HG03558 (cell line): ENCODE measurements at regions not wholly inside any gene's neighbourhood (a gene's known extent, or its start where the extent isn't known, plus 50 kb on each side); places are given as distances from the start of the nearest gene placed in this dataset.
"Not testable (repeated sequence)": the region's sequence is repeated elsewhere in the genome, so short reads cannot be mapped to it uniquely, and the experiment has no call there.

ENCODE experiments used
- ATAC-seq: cut with Tn5 transposase; IDR thresholded peaks from one replicate; pipeline ENCODE4 v1.9.1; 2021; ENCODE audit warnings: moderate number of reproducible peaks; ENCODE audit not compliant: unreplicated experiment; ENCODE audit errors: extremely low read depth

DNA sequence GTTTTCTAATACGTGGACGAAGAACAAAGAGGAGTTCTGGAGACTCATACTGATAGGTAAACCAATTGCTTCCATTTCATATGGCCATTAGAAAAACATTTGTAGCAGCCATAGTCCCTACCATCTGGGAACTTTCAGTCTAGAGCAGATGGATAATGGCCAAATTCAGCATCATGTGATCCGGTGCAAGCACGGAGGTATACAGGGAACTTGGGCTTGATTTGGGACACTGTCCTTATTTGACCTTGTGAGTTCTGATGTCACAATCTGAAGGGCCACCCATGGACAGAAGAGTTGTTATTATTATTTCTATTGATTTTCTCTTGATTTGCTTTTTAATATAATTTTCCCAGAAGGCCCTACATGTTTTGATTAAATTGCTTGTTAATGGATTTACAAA, 154.6 kb upstream of the ZNF267 start:
- ATAC-seq: no peak

DNA sequence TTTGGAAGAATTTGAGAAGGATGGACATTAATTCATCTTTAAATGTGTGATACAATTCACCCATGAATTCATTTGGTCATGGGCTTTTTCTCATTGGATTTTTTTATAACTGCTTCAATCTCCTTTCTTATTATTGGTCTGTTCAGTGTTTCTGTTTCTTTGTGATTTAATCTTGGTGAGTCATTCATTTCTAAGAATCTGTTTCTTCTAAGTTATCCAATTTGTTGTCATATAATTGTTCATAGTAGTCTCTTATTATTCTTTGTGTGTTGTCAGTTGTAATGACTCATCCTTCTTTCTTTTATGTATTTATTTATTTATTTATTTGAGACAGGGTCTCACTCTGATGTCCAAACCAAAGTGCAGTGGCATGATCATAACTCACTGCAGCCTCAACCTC, 146.1 kb upstream of the ZNF267 start:
- ATAC-seq: no peak

DNA sequence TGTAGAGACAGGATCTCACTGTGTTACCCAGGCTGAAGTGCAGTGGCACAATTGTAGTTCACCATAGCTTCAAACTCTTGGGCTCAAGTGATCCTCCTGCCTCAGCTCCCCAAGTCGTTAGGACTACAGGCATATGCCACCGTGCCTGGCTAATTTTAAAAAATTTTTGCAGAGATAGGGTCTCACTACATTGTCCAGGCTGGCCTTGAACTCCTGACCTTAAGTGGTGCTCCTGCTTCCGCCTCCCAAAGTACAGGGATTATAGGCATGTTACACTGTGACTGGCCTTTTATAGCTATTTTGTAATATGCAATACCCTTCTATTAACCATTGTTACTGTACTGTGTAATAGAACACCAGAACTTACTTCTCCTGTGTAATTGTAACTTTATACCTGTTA, 139.3 kb upstream of the ZNF267 start:
- ATAC-seq: no peak

DNA sequence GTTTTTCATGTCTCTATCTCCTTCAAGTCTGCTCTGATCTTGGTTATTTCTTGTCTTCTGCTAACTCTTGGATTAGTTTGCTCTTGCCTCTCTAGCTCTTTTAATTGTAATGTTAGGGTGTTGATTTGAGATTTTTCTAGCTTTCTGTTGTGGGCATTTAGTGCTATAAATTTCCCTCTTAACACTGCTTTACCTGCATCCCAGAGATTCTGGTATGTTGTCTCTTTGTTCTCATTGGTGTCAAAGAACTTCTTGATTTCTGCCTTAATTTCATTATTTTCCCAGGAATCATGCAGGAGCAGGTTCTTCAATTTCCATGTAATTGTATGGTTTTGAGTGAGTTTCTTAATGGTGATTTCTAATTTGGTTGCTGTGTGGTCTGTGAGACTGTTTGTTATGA, 128.5 kb upstream of the ZNF267 start:
- ATAC-seq: not testable (repeated sequence)

DNA sequence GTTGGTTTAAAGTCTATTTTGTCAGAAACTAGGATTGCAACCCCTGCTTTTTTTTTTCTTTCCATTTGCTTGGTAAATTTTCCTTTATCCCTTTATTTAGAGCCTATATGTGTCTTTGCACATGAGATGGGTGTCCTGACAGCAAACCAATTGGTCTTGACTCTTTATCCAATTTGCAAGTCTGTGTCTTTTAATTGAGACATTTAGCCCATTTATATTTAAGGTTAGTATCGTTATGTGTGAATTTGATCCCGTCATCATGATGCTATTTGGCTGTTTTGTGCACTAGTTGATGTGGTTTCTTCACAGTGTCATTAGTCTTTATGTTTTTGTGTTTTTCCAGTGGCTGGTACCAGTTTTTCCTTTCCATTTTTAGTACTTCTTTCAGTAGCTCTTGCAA, 127.7 kb upstream of the ZNF267 start:
- ATAC-seq: no peak

DNA sequence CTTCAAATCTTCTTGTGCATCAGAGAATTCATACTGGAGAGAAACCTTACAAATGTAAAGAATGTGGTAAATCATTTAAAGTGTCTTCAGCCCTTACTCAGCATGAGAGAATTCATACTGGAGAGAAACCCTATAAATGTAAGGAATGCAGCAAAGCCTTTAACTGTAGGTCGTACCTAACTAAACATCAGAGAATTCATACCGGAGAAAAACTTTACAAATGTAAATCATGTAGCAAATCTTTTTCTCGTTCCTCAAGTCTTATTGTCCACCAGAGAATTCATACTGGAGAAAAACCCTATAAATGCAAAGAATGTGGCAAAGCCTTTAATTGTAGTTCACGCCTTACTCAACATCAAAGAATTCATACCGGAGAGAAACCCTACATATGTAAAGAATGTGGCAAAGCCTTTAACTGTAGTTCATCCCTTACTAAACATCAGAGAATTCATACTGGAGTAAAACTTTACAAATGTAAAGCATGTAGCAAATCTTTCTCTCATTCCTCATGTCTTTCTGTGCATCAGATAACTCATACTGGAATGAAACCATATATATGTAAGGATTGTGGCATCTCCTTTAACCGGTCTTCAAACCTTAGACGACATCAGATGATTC, 118.5 kb upstream of the ZNF267 start:
- ATAC-seq: no peak

DNA sequence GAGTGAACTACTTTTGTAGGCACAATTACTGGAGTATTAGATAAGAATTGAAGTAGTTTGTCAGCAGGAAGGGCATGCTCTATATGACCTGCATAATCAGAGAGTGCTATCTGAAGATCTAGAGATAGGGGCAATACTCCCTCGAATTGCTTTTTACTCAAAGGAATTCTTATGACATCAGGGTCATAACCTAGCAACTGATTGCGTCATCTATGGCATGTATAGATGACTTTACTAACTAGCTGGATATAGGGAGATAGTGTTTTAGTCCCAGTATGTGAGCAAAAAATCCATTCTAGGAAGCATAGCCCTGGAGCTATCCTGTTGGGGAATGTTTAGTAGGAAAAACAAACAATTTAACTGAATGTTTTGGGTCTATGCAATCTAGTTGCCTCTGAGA, 109.5 kb upstream of the ZNF267 start:
- ATAC-seq: no peak

DNA sequence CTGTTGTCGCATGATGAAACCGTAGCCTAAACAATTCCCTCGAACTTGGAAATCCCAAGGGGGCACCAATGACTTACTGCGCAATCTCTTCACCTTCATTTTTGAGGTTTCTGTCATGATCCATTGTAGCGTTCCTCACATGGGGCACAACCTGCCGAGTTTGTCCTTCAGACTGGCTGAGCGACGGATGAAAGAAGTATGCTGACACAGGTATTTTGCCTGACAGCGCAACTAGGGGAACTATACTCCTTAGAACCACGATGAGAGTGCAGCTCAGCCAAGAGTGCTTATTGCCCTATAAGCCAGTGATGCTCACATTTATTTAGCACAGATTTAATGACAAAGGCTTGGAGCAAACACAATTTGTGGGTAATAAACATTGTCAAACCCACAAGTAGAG, 106.3 kb upstream of the ZNF267 start:
- ATAC-seq: no peak

DNA sequence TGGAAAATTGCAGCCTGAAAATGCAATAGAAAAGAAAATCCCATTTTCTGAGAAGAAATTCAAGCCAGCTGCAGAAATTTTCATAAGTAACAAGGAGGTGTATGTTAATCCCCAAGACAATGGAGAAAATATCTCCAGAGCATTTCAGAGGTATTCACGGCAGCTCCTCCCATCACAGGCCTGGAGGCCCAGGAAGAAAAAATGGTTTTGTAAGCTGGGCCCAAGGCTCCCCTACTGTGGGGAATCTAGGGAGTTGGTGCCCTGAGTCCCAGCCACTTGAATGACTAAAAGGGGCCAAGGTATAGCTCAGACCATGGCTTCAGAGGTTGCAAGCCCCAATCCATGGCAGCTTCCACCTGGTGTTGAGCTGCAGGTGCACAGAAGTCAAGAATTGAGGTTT, 93.3 kb upstream of the ZNF267 start:
- ATAC-seq: no peak

DNA sequence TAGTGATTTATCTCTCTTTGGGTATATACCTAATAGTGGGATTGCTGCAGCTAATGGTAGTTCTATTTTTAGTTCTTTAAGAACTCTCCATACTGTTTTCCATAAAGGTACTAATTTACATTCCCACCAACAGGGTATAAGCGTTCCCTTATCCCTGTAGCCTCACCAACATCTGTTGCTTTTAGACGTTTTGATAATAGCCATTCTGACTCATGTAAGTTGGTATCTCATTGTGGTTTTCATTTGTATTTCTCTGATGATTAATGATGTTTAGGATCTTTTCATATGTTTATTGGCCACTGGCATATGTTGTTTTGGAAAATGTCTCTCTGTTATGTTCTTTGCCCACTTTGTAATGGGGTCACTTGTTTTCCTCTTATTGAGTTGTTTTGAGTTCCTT, 88.5 kb upstream of the ZNF267 start:
- ATAC-seq: no peak

DNA sequence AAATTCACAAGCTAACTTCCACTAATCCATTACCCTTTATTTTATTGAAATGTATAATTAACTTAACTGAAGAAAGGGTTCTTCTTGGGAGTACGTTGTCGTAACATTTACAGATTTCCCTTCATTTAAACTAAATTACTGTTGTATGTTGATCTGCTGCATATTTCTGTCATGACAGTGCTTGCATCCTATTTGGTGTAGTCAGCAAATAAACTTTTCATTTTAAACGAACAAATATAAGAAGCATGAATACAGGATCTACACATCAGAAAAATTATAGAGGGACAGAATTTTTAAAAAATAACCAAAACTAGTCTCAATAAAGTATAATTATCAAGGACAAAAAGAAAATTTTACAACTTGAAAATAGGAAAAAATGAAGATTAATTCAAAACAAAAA, 66.5 kb upstream of the ZNF267 start:
- no peak for ATAC-seq

DNA sequence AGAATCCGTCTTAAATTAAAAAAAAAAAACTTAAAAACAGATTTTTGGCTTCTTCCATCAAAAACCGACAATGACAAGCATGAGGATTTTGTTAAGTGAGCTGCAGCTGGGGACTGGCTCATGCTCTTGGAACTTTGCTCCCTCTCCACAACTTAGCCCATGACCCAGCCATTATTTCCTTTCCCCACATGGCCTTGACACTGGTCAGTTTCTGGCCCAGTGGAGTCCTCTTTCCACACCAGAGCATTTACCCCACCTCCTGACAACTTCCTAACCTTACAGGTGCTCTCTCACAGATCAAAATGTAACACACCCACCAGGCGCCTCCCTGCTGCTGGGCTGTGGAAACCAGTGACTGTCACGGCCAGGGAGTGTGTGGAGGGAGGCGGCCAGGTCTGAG, 62.7 kb upstream of the ZNF267 start:
- ATAC-seq: no peak

DNA sequence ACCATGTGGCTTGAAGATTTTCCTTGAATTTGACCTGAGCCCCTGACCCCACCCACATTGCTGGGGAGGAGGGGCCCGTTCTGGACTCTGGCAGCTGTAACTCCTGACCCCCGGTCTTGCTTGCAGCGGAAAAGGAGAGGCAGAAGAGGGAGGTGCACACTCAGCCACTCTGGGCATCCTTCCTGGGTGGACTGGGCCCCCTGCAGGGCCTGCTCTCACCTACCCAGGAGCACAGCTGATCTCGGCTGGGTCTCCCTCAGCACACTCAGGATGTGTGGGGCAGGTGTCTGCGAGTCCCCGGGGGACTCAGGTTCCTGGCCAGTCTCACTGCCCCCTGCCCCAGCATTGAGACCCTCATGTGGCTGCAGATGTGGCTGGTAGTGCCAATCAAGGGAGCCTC, 57.5 kb upstream of the ZNF267 start:
- not testable (repeated sequence) for ATAC-seq

DNA sequence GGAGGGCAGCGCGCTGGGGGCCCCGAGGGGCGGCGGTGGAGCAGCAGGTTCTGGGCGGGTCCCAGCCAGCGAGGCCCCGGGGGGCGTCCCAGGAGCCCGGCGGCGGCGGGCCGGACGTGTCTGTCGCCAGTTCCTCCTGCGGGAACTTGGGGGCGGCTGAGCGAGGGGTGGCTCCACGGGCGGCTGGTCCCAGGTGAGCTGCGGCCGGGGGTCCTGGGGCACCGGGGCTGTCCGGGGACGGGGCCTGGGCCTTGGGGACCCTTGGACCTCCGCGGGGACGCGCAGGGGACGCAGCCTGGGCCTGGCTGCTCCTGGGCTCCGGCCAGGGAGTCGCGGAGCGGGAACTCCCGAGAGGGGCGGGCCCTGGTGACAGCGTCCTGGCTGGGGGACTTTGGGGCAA, 54.2 kb upstream of the ZNF267 start:
- no peak for ATAC-seq

DNA sequence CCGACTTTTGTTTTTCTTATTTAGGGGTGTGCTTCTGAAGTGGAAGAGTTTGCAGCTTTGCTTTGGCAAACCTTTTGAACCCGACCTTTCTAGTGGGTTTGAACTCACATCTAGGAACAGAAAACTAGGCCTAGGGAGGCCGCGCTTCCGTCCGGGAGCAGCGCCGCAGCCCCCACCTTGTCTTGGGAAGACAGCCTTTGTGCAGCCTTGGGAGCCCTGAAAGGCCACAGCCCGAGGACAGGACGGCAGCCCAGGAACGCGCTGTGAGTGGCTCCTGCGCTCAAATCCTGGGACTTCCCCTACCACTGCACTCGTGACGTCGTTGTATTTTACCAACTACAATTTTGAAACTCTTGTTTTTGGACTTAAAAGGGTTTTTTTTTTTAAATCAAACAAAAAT, 53.7 kb upstream of the ZNF267 start:
- no peak for ATAC-seq
